Glomerular visceral epithelial cell (primary cell): ENCODE measurements at regions not wholly inside any gene's neighbourhood (a gene's known extent, or its start where the extent isn't known, plus 50 kb on each side); places are given as distances from the start of the nearest gene placed in this dataset.
A peak's percentile ranks its signal among the peaks of the same experiment; 100 is the strongest.
"Not testable (repeated sequence)": the region's sequence is repeated elsewhere in the genome, so short reads cannot be mapped to it uniquely, and the experiment has no call there.

Experiments used
- DNase-seq: peaks from one replicate; pipeline ENCODE4 v3.0.0-alpha.2; 2016; ENCODE audit errors: extremely low spot score

- DNase-seq: not testable (repeated sequence)
Measured at GRCh38 chr2:166743482-166743881, 144.8 kb upstream of the XIRP2 start.

GRCh38 chr2:166727095-166727494 lies 161.2 kb upstream of the XIRP2 start:
- no peak for DNase-seq

- DNase-seq: no peak
Measured at GRCh38 chr2:166725927-166726924, 162.1 kb upstream of the XIRP2 start.

DNA sequence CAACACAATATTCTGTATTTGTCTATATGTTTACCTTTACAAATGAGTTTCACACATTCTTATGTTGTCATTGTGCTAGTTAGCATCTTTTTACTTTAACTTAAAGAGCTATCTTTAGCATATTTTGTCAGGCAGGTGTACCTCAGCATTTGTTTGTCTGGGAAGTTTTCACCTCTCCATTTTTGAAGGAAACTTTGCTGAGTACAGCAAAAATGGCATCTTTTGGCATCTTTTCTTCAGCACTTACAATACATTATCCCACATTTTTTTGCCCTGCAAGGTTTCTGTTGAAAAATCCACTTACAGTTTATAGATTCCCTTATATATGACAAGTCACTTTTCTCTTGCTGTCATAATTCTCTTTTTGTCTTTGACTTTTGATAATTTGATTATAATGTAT lies 171.3 kb upstream of the XIRP2 start:
- no peak for DNase-seq

- no peak for DNase-seq
Measured at GRCh38 chr2:166700079-166700478, 188.2 kb upstream of the XIRP2 start.

DNA sequence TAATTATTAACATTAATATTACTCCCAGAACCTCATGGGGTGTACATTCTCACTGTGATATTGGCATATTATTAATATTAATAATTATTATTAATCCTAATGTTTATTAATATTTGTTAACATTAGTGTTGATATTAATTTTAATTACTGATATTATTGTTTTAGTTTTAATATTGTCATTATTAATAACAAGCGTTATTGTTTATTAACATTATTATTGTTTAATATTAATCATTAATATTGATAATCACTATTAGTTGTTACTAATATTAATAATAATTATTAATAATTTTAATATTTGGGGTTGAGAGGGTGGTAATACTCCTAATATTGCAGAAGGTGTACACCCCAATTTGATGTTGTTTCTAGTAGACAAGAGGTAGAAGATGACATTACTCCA lies 193.1 kb upstream of the XIRP2 start:
- no peak for DNase-seq

- not testable (repeated sequence) for DNase-seq
Measured at GRCh38 chr2:166686057-166686456, 192.0 kb upstream of the SCN7A start.

GRCh38 chr2:166677996-166678395 lies 183.9 kb upstream of the SCN7A start:
- DNase-seq: no peak

- DNase-seq: no peak
Measured at GRCh38 chr2:166676716-166677115, 182.7 kb upstream of the SCN7A start.

- DNase-seq: no peak
Measured at GRCh38 chr2:166675553-166675952, 181.5 kb upstream of the SCN7A start.

- DNase-seq: no peak
Measured at GRCh38 chr2:166673986-166674385, 179.9 kb upstream of the SCN7A start.

DNA sequence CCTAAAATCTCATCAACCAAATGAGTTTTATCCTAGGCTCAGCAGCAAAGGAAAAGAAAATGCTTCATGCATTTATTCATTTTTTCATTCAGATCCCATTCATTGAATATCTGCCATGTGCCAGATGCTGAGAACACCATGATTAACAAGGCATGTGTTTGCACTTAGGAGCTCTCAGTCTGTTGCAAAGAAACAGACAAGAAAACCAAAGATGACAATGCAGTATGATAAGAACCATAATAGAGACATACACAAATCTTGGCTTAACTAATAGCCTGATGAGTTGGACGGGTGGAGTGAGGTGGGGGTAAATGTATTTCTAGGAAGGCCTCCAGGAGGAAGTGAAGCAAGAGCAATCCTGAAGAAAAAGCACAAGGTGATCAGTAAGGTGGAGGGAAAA lies 177.8 kb upstream of the SCN7A start:
- no peak for DNase-seq

DNA sequence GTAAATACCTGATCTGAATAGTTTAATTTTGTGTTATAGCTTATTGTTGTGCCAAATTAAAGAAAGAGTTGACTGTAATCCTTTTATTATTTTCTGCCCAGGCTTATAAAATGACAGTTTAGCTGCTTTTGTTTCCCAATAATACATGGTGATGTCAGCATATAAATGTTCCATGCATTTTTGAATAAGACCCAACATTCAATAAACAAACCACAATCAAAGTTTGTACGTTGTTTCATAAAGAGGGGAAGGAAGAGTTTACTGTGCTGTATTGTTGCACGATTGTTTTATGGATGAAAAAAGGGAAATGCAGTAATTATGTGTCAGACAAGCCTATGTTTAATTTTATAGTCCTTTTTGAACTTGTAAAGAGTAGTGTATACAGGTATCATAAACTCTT lies 177.2 kb upstream of the SCN7A start:
- DNase-seq: no peak

- DNase-seq: peak; percentile 48
Measured at GRCh38 chr2:166665991-166666940, 172.2 kb upstream of the SCN7A start.

- no peak for DNase-seq
Measured at GRCh38 chr2:166661824-166662223, 167.8 kb upstream of the SCN7A start.

GRCh38 chr2:166661391-166661790 lies 167.3 kb upstream of the SCN7A start:
- DNase-seq: no peak

DNA sequence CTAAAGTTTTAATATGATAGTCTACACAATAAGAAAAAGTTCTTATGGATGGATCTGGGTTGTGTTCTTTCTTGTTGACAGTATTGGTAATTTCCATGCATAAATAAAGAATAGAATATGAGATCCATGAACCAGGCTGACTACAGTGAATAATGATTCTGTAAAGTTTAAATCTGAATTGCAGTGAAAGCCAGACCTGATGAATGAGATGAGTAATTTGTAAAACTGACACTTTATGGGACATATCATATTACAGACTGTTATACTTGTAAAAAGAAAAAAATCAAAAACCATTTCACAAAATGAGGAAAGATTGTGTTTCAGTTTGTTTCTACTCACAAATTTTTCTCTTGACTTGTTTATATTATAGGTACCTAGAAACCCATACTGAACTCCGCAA lies 164.9 kb upstream of the SCN7A start:
- DNase-seq: no peak

DNA sequence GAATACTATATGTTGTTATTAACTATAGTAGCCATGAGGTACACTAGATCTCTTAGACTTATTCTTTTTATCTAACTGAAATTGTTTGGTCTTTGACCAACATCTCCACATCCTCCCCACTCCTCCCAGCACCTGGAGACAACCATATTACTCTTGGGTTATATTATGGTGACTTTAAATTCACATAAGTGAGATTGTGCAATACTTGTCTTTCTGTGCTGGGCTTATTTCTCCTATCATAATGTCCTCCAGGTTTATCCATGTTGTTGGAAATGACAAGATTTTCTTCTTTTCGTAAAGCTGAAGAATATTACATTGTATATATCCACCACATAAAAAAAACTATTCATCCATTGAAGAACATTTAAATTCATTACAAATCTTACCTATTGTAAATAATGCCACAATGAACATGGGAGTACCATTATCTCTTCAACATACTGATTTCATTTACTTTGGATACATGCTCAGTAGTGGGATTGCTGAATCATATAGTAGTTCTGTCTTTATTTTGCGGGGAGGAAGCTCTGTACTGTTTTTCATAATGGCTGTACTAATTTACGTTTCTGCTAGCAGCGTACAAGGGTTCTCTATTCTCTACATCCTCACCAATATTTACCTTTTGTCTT lies 159.2 kb upstream of the SCN7A start:
- peak; percentile 48 for DNase-seq

DNA sequence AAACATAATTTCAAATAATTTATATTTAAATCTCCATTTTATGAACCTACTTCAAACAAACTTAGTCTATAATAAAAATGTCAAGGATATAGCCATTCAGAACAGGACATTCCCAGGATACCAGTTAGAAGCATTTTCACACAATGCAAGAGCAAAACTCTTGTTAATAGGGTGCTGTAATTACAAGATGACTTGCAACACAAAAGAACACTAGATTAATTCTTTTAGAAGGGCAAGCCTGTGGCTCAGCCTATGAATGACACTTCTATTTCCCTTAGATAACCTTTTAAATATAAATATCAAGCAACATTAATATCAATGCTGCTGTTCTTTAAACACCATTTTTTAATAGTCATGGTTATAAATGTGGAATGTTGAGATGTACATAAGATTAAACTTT lies 157.9 kb upstream of the SCN7A start:
- no peak for DNase-seq

GRCh38 chr2:166651080-166651675 lies 157.1 kb upstream of the SCN7A start:
- DNase-seq: peak; percentile 40

DNA sequence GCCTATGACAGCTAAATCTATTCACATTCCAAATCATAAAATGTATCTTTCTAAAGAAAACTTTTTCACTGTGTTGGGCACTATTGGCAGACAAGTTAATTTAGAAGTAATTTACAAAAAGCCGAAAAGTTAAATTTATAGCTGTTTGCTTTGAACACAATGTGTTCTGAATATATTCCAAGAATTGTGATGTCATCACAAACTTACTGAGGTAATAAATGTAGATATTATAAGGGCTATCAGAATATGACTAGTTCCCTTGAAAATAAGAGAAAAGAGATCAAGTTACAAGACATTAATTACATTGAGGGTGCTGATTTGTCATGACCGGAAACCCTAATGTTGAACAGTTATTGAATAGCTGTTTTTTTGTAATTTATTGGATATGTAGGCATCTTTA lies 153.9 kb upstream of the SCN7A start:
- no peak for DNase-seq

- DNase-seq: no peak
Measured at GRCh38 chr2:166643980-166644379, 149.9 kb upstream of the SCN7A start.
